ENCODE measurements at regions not wholly inside any gene's neighbourhood (a gene's known extent, or its start where the extent isn't known, plus 50 kb on each side); places are given as distances from the start of the nearest gene placed in this dataset.

DNA sequence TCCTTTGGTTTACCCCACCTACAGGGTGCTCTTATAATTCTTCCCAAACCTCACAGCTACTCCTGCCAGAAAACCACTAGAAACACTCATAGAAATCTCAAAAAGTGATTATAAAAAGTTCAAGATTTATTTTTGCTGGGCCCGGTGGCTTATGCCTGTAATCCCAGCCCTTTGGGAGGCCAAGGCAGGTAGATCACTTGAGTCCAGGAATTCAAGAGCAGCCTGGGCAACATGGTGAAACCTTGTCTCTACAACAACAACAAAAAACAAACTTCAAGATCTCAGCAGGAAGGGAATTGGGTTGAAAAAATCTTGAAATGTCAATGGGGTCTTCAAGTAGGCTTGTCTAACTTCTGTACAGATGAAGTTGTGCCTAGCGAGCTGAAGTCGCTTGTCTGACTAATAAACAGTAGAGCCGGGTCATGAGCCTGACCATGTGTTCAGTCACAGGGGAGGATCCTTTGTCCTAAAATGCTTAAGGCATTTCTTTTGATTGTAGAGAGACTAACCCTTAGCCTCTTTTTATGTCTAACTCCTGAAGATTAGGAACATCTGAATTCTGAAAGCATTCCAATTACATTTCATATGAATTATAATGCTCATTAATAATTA, 124.6 kb downstream of the NOC3L start:
- intact Hi-C loops (cut with micrococcal nuclease; ENCODE audit: unreplicated experiment): no loop called here
- no TSS peak for BruUV-seq (replicated peaks)
- TF ChIP-seq SYNCRIP (IDR thresholded peaks at IDR 0.05; ENCODE audit: insufficient read depth, low read depth, low read length): no peak
- TF ChIP-seq, protein P1, sequence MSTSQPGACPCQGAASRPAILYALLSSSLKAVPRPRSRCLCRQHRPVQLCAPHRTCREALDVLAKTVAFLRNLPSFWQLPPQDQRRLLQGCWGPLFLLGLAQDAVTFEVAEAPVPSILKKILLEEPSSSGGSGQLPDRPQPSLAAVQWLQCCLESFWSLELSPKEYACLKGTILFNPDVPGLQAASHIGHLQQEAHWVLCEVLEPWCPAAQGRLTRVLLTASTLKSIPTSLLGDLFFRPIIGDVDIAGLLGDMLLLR (CRISPR knock-in tag; IDR thresholded peaks at IDR 0.05): no peak
- TF ChIP-seq SOX13 (IDR thresholded peaks at IDR 0.05): no peak
- no peak for TF ChIP-seq SOX13 (CRISPR knock-in tag; conservative IDR thresholded peaks at IDR 0.05 in 1 of 2, IDR thresholded peaks at IDR 0.05 in 1 of 2)
- TF ChIP-seq SETDB1 (CRISPR knock-in tag; IDR thresholded peaks at IDR 0.05; ENCODE audit: borderline replicate concordance): no peak
- TF ChIP-seq TCF7L2 (IDR thresholded peaks at IDR 0.05; ENCODE audit: low read depth, low read length): no peak
- TF ChIP-seq PITX1 (CRISPR knock-in tag; IDR thresholded peaks at IDR 0.05): no peak
- no peak for TF ChIP-seq MEIS2 (CRISPR knock-in tag; IDR thresholded peaks at IDR 0.05)
- no peak for TF ChIP-seq HOXA9 (CRISPR knock-in tag; IDR thresholded peaks at IDR 0.05; ENCODE audit: borderline replicate concordance)
- no peak for TF ChIP-seq REPIN1 (CRISPR knock-in tag; IDR thresholded peaks at IDR 0.05; ENCODE audit: borderline replicate concordance, low read depth)
- no peak for TF ChIP-seq ZNF3 (CRISPR knock-in tag; IDR thresholded peaks at IDR 0.05)
- TF ChIP-seq, protein P2, sequence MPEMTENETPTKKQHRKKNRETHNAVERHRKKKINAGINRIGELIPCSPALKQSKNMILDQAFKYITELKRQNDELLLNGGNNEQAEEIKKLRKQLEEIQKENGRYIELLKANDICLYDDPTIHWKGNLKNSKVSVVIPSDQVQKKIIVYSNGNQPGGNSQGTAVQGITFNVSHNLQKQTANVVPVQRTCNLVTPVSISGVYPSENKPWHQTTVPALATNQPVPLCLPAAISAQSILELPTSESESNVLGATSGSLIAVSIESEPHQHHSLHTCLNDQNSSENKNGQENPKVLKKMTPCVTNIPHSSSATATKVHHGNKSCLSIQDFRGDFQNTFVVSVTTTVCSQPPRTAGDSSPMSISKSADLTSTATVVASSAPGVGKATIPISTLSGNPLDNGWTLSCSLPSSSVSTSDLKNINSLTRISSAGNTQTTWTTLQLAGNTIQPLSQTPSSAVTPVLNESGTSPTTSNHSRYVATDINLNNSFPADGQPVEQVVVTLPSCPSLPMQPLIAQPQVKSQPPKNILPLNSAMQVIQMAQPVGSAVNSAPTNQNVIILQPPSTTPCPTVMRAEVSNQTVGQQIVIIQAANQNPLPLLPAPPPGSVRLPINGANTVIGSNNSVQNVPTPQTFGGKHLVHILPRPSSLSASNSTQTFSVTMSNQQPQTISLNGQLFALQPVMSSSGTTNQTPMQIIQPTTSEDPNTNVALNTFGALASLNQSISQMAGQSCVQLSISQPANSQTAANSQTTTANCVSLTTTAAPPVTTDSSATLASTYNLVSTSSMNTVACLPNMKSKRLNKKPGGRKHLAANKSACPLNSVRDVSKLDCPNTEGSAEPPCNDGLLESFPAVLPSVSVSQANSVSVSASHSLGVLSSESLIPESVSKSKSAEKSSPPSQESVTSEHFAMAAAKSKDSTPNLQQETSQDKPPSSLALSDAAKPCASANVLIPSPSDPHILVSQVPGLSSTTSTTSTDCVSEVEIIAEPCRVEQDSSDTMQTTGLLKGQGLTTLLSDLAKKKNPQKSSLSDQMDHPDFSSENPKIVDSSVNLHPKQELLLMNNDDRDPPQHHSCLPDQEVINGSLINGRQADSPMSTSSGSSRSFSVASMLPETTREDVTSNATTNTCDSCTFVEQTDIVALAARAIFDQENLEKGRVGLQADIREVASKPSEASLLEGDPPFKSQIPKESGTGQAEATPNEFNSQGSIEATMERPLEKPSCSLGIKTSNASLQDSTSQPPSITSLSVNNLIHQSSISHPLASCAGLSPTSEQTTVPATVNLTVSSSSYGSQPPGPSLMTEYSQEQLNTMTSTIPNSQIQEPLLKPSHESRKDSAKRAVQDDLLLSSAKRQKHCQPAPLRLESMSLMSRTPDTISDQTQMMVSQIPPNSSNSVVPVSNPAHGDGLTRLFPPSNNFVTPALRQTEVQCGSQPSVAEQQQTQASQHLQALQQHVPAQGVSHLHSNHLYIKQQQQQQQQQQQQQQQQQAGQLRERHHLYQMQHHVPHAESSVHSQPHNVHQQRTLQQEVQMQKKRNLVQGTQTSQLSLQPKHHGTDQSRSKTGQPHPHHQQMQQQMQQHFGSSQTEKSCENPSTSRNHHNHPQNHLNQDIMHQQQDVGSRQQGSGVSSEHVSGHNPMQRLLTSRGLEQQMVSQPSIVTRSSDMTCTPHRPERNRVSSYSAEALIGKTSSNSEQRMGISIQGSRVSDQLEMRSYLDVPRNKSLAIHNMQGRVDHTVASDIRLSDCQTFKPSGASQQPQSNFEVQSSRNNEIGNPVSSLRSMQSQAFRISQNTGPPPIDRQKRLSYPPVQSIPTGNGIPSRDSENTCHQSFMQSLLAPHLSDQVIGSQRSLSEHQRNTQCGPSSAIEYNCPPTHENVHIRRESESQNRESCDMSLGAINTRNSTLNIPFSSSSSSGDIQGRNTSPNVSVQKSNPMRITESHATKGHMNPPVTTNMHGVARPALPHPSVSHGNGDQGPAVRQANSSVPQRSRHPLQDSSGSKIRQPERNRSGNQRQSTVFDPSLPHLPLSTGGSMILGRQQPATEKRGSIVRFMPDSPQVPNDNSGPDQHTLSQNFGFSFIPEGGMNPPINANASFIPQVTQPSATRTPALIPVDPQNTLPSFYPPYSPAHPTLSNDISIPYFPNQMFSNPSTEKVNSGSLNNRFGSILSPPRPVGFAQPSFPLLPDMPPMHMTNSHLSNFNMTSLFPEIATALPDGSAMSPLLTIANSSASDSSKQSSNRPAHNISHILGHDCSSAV (CRISPR knock-in tag; IDR thresholded peaks at IDR 0.05; ENCODE audit: borderline replicate concordance): no peak
- TF ChIP-seq MED8 (CRISPR knock-in tag; IDR thresholded peaks at IDR 0.05; ENCODE audit: insufficient replicate concordance): no peak
- TF ChIP-seq MAFF (IDR thresholded peaks at IDR 0.05; ENCODE audit: low read depth, low read length): no peak
- TF ChIP-seq ZNF883 (CRISPR knock-in tag; IDR thresholded peaks at IDR 0.05; ENCODE audit: not compliant biosample characterization): no peak
- no peak for TF ChIP-seq SRY (CRISPR knock-in tag; IDR thresholded peaks at IDR 0.05)
- TF ChIP-seq ZNF343 (CRISPR knock-in tag; IDR thresholded peaks at IDR 0.05): no peak

More for the DNA sequence above, 124.6 kb downstream of the NOC3L start:
- ATAC-seq: no peak
- CTCF ChIA-PET (ENCODE audit: low intra/inter-chr PET ratio, low total read pairs): no interaction called here
- H3K27me3 ChIP-seq (ENCODE audit: control insufficient read depth in 1 of 2, insufficient read depth in 2 of 2, low read length in 2 of 2): no peaks in the 10 kb centered on the region
- H3K4me2 ChIP-seq (ENCODE audit: low read depth, low read length): no peak overlapping the region
- no peaks in the 10 kb centered on the region for H3K79me2 ChIP-seq (ENCODE audit: insufficient read depth, low read length)
- no peak overlapping the region for H3K4me3 ChIP-seq (replicated peaks in 1 of 3; ENCODE audit: insufficient read depth in 1 of 3, low read depth in 2 of 3, low read length in 3 of 3)
- whole genome bisulfite sequencing (ENCODE audit: low lambda C conversion rate): 93% methylated on average over 4 of the region's 4 CpGs
- H4K20me1 ChIP-seq (ENCODE audit: insufficient read depth, low read length): no peaks in the 10 kb centered on the region
- in situ Hi-C loops (cut with HindIII; ENCODE audit: extremely low pct_ligation_motif_present, low pct_unique_long_range_greater_than_20kb): no loop called here
- H3K9me3 ChIP-seq (ENCODE audit: low read length): no peaks in the 10 kb centered on the region
- H3K27ac ChIP-seq (ENCODE audit: extremely low read length, insufficient read depth, low read length): no peak overlapping the region
- H3K36me3 ChIP-seq (replicated peaks in 1 of 2; ENCODE audit: control insufficient read depth in 1 of 2, insufficient read depth in 2 of 2, low read length in 2 of 2): no peaks in the 10 kb centered on the region
- peaks cover 2% of the 10 kb centered on the region for H3K4me1 ChIP-seq (ENCODE audit: insufficient read depth, low read length)
- POLR2A ChIA-PET: no interaction called here
- no peak for DNase-seq (ENCODE audit: low spot score)
- H2AFZ ChIP-seq (ENCODE audit: low read length): no peak overlapping the region
- H3K9ac ChIP-seq (ENCODE audit: insufficient read depth, low read depth, low read length): no peak overlapping the region
- no peak for FAIRE-seq
